GM21423 (cell line): ENCODE measurements at regions not wholly inside any gene's neighbourhood (a gene's known extent, or its start where the extent isn't known, plus 50 kb on each side); places are given as distances from the start of the nearest gene placed in this dataset.
A peak's percentile ranks its signal among the peaks of the same experiment; 100 is the strongest.

Experiments
- ATAC-seq: cut with Tn5 transposase; IDR thresholded peaks from one replicate; pipeline ENCODE4 v1.9.1; 2021; ENCODE audit warnings: mild to moderate bottlenecking, moderate library complexity; ENCODE audit not compliant: unreplicated experiment

DNA sequence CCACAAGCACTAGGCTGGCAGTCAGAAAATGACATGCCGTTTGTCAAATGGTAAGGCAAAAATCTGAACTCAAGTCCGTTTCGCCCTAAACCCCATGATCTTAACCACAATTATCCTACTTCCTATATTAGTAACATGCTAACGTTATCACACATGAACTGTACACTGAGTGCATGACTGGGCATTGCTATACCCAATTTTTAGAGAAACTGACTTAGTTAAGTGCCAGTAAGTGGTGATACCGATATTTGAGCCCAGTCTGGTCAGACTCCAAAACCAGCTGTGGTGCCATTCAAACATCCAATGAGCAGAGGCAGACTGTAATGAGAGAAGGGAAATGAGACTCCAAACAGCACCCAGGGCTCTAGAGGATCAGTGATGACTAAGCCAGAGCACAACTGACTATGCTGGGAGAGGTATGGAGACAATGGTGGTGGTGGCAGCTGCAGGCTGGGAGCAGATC, 311.7 kb upstream of the PKDCC start:
- ATAC-seq, result peak; percentile 93

DNA sequence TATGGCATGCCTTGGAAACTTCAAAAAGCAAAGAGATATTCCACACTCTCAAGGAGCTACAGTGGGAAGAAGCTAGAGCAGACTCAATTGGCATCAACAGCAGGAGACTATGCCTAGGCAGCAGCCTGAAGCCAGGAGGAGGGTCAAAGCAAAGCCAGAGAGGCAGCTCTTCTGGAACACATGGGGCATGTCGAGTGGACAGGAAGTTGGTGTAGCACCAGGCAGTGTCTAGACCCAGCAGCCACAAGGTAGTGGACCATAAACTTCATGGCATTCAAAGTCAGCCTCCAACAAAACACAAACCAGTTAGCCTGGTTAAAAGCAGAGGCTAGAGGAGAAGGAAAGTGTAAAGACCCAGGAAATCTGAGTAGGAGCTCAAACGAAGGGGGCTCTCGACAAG, 311.2 kb upstream of the PKDCC start:
- peak; percentile 36 for ATAC-seq

DNA sequence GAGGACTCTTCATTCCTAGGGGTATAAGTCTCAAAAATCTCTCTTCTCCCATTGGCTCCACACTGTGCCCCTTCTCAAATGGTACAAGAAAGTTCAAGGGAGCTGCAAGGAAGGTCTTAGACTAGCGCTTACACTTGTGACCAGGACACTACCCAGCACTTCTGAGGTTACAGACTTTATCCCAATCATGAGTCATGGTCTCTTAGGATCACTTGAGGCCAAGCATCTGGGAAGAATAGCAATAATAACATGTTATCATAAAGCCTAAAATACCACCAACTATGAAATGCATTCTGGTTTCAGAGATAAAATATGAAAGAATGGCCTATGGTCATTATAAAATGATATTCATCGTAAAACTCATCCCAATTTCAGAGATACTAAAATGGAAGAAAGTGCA, 309.9 kb upstream of the PKDCC start:
- no peak for ATAC-seq

DNA sequence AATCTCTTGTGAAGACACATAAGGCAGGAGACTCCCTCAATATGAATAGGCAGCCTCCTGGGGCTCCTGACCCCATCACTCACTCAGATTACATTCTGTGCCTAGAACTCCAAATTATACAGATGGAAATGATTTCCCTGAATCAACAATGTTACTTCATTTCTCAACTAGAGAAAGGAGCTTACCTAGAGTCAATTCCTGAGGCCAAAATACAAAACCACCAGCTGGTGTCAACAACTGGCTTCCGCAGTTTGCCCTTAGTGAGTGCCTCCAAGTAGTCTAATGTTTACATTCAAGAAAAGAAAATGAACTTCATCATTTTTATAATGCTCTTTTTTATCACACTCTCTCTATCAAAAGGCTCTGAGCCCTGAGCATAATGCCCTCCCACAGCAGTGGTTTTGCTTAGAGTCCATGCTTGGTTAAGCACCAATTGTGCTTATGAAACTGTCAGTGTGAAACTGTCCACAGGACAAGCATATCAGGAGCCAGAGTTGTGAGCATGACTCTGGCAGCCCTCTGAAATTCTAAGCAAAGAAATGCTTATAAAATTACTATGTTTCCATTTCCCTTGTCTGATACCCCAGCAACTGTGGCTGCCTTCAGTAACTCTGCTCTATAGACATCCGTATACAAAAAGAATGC, 305.7 kb upstream of the PKDCC start:
- ATAC-seq, result peak; percentile 100

DNA sequence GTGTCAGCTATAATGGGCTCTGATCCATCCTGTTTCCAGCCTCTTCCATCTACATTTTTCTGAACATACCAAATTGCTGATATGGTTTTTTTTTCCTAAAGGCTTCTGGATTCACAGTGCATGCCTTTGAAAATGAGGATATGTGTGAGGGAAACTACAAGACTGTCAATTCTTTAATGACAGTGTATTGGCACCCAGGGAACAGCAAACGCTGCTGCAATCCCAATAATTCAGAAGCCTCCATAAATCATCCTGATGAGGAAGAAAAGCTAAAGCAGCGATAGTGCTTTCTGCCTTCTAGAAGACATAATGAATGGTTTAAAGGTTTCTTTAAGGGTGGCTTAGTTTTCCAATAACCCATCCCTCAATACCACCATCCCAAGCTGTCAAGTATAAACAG, 304.5 kb upstream of the PKDCC start:
- ATAC-seq, result no peak

DNA sequence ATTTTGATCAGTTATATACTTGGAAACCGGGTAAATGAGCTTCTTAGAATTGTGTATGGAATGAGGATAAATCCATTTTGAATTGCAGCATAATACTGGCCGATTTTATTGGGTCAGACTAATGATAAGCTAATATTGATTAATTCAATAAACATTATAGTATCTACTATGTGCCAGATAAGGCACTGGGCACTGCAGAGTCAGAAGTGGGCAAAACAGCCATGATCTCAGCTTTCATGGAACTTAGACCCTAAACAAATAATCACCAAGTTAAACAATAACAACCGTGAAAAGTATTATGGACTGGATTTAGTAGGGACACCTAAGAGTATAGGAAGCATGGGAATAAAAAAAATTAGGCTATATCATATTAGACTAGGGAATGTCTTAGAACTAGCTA, 297.0 kb upstream of the PKDCC start:
- ATAC-seq, result no peak

DNA sequence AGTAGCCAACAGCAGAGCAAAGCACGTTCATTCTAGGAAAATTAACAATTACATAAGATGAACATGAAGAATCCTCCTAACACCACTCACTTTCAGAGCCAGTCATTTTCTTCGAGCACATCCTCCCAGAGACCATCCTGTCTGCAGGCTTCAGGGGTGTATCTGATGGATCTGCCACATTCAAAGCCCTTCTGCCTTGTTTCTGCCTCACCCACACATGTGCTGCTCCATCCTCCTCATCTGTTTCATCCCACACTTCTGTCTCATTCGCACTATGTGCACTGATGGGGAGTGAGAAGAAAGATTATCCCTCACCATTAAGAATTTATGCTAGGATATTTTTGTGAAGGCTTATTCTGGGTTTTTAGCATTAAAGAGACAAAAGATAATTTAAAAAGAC, 287.9 kb upstream of the PKDCC start:
- no peak for ATAC-seq

DNA sequence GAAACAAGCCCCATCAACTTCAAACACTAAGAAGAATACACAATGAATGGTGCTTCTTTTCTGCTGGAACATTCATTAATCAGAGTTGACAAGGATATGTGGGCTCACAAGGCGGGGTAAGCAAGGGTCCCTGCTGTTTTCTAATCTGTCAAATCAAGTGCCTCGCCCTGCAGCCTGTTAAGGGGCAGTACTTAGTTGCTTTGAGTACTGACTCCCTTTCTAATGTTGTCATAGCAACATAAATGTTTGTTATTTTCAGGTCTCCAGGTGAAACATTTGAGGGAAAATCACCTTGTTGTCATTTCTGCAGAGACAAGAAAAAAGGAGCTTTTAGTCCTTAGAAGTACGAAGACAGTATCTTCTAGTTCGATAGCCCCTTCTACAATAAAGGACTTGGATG, 284.7 kb upstream of the PKDCC start:
- no peak for ATAC-seq

DNA sequence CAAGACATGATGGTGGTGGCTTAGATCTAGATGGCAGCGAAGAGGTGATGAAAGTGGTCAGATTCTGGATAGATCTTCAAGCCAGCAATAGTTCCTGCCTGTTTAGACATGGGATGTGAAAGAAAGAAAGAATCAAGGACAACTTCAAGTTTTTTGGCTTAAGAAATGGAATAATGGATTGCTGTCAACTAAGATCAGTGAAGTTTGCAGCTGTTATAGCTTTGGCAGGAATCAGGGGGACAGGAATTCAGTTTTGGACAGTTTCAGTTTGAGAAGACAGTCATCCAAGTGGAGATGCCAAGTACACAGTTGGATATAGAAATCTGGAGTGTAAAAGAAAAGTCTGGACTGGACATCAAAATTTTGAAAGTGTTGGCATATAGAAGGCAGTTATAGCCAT, 283.7 kb upstream of the PKDCC start:
- ATAC-seq, result no peak

DNA sequence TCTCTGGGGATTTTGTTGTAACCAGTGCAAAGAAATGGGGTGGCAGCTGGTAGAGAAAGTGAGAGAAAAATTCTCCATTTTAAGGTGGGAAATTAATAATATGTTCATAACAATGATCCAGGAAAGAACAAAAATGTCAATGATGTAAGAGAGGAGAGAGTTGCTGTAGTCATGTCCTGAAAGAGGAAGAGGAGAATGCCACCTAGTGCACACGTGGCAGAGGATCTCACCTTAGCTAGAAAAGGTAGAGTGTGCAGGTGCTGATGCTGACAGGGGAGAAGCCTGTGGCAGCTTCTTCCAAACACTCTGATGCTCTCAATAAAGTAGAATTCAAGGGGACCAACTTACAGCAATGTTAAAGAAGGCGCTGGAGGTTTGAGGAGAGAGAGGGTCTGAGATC, 282.9 kb upstream of the PKDCC start:
- no peak for ATAC-seq

DNA sequence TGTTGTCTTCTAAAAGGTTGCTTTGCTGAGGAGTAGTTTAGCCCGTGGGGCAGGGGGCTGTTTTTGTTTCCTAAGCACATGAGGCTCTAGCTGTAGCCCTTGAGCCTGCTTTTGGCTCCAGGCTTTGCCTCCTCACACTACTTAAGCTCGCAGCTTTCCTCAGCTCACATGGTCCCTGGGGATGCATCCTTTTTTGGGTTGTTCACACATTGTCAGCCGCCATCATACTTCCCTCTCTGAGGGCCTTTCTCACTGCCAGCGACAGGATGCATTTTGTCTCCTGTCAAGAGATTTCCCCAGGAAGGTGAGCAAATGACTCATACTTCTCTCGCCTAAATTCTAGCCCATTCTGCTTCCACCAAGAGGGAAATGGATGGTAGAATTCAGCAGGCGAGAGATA, 279.5 kb upstream of the PKDCC start:
- ATAC-seq, result no peak

DNA sequence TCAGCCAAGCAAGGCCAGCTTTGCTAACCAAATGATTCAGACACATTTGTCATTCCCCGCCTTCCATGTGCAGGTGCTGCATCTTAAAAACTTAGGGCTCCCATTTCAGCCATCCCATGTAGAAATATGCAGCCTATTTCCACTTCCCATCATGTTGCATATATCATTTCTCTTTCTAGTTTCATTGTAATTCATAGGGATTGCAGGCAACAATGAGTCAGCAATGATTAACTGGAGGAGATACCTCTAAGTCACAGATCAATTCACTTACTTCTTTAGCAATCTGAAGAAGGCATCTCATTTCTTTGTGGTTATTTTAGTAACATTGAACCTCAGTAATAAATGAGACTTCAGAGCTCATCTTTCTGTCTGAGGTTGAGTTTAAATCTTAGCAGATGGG, 276.1 kb upstream of the PKDCC start:
- ATAC-seq, result no peak

DNA sequence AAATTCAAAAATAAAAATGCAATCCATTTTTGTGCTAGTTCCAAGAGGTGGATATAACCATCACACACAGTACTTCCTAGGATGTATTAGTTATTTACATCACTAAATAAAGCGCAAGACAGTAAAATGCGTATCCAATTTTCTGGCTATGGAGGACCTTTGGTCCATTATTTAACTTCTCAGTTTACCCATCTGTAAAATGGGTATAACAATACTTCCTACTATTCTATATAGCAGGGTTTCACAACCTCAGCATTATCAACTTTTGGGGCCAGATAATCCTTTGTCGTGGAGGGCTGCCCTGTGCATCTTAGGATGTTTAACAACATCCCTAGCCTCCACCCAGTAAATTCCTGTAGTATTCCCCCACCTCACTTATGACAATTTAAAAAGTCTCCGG, 275.1 kb upstream of the PKDCC start:
- no peak for ATAC-seq

DNA sequence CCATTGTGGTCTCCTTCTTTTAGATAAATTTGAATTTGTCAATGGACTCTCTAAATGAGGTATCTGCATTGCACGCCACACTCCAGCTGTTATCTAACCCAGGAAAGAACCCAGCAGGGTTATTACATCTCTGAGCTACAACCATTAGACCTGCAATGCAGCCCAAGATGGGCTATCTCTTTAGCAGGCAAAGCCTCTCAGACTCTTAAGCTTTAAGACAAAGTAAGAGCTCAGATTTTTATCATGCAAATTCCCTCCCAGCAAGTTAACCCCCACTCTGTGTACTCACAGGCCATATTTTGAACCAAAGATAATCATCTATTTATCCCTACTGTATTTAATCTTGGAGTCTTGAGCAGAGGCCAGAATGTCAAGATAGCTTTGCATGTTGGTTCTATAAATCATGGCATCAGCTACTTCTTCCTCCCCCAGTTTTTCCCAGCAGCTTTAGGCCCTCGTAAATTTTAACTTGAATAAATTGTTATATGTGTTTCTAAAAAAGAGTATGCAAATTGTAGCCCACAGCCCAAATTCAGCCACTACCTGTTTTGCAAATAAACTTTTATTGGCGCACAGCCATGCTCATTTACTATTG, 273.7 kb upstream of the PKDCC start:
- ATAC-seq, result no peak

DNA sequence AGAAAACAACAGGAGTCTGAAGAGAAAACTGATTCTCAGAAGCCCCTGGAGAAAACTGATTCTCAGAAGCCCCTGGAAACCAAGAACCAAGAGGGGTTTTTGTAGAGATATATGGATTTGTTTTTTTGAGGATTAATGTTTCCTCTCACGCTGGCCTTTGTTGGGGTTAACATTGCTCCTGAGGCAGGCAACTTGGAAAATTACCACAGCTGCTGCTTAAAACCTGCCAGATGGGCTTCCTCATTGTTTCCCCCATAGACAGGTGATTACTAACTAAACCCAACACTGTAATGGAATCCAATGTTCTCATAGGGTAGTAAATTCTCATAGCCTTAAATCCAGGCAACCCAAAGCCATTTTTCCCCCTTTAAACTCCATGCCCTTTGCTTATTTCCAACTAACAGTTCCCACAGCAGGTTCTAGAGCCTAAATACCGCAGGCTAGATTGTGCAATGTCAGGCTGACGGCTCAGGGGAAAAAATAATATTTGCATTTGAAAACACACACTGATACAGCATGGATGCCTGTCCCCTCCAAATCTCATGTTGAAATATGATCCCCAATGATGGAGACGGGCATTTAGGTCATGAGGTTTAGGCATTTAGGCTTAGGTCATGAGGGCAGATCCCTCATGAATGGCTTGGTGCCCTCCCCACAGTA, 272.3 kb upstream of the PKDCC start:
- ATAC-seq, result no peak

DNA sequence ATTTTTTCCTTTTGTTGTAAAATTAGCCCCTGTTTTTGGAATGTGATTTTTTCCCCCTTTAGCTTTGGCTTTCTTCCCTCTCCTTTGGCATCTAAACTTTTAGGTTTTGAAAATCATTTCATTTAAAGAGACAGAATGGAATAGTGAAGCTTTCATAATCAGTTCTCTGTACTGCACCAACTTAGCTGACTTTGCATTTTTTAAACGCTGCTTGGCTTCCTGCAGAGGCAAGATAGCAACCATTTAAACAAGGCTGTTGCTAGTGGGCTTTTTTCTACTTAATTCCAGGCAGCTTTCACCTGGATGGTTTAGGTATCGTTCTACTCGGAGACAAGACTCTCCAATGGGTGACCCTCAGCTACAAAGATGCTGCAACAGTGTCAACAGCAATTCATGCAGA, 267.9 kb upstream of the PKDCC start:
- ATAC-seq, result no peak

DNA sequence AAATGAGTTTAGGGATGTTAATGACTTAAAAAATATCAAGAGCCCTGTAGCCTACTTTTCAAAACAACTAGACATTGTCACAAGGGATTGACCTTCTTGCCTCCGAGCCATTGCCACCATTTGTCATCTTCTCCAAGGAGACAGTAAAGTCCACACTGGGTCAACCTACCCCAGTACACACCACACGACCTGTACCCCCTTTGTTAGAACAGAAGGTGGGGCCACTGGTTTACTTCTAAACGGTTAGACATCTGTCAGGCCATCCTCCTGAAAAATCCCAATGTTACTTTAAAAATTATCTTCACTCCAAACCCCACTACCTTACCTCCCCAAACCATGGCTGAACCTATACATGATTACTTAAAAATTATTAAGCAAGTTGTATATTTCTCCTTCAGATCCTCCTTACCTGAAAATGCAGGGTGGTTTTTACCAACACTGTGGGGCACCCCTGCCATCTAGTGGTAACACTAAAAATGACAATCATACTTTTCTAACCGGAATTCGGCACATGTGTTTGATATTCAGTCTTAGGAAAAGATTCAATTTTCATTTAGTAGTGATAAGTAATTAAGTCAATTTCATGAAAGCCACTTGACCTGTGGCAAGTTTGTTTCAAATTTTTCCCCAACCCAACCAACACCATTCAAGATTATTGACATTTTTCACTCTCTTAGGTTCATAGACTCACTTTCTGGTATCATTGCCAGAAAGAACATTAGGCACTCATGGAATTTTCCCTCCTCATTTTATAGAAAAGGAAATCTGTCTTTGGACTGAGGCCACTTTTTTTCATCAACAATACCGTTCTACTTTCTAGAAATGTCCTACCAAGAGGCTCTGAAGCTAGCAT, 265.3 kb upstream of the PKDCC start:
- no peak for ATAC-seq

DNA sequence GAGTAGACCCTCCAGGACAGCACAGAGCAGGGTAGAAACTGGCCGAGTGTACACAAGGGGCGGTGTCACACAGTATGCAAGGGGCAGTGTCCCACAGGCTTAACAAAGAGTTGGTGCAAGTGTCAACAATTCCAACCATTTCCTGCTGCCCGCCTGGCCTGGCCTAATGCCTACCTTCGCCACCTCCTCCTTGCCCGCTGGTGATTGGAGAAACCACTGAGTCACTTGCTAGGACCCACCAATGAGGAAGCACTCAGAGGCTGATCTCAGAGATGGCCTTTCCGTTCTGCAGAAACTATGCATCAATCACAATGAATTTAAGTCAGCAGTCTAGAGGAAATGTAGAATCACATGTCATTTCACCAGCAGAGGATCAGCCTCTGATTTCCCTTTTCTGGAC, 263.3 kb upstream of the PKDCC start:
- no peak for ATAC-seq

DNA sequence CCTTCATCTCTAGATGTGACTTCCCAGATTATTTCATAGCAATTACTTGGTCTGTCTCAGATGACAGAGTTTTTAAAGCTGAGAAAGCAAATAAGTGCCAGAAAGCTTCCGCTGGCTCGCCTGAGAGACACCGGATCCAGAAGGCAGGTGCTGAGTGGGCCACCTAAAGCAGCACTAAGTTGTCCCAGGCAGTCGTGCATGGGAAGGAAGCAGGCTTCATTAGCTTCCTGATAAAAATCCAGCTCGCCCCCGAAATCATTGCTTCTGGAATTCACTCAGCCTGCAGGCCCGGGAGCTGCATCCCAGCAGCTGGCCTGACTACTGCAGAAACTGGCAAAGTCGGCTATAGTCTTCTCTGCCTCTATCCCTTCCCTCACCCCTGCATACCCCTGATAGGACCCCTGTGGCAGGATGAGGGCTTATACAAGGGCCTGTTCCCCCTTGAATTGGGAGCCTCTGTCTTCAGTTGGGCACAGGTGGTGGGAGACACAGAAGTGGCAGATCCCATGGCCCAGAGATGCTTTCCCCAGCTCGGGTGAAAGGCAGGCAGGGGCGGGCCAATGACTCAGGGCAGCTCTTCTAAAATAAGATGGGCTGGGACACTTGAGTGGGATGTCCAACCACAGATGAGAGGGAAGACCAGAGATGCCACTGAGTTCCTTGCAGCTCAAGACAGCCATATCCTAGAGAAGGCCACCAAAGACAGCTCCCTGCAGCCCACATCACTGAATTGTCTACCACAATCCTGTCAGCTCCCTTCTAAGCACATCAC, 262.4 kb upstream of the PKDCC start:
- no peak for ATAC-seq

DNA sequence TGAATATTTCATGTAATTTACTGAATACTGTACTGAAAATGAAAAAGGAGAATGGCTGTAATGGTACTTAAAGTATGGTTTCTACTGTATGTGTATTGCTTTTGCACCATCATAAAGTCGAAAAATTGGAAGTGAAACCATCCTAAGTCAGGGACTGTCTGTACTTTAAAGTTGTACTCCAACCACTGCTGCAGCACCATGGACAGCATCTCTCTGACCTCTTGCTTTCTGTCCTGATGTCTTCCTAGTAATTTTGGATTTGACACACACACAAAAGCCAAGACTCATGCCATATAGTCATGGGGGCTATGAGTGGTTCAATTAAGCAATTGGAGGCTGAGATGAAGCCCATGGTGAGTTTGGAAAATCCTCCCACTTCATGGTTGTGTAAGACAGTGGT, 256.3 kb upstream of the PKDCC start:
- no peak for ATAC-seq

DNA sequence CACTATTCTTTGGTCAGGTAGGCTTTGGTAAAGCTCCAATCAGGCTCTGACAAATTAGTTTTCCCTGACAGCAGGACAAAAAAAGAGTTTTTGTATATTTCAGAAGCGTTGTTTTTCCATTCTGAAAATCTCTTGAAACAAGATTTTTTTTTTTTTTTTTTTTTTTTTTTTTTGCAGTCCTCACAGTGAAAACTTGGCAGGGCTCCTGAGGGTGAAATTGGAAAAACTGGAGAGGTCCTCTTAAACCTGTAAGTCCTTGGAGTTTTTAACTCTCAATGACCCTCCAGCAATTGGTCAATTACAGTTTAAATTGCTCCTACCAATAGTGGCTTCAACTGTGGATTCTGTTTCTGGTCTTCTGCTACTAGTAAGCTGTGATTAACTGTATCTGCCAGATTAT, 244.5 kb upstream of the PKDCC start:
- ATAC-seq, result no peak
